CD4-positive, alpha-beta T cell (primary cell): ENCODE measurements at regions not wholly inside any gene's neighbourhood (a gene's known extent, or its start where the extent isn't known, plus 50 kb on each side); places are given as distances from the start of the nearest gene placed in this dataset.

Source experiments
- ATAC-seq: fragments of 200-7000 bp; cut with Tn5 transposase; one replicate; pipeline ENCODE4 v1.10.0; 2022; ENCODE audit warnings: mild to moderate bottlenecking; ENCODE audit not compliant: poor library complexity
- CTCF ChIA-PET: fragments of 350-600 bp; sonication (Branson Sonifier 250); formaldehyde crosslinking; loops from one replicate; lab custom pipeline; 2021; ENCODE audit warnings: antibody characterized with exemption, inconsistent platforms; lab: Charles Lee
- POLR2A ChIA-PET: fragments of 350-600 bp; sonication (Branson Sonifier 250); formaldehyde crosslinking; loops from one replicate; lab custom pipeline; 2021; ENCODE audit warnings: antibody characterized with exemption, inconsistent platforms; lab: Charles Lee
- DNase-seq, 14 experiments: peaks; one replicate each; pipeline ENCODE4 v3.0.0-alpha.2; 2013 to 2020; ENCODE audit warnings: mixed read lengths in 2 of 14
- H3K27ac ChIP-seq, 2 donors: one replicate each; pipeline versions ENCODE4 v1.5.1 to v1.7.0; 2013; ENCODE audit warnings: low read length in 2 of 2, low read depth in 1 of 2, mild to moderate bottlenecking in 1 of 2
- H3K27me3 ChIP-seq, 2 experiments: 1 replicate in 1 of 2; 2 replicates in 1 of 2; pipeline versions ENCODE4 v1.6.1 to v1.7.0; 2013; ENCODE audit warnings: low read length in 2 of 2, control low read depth in 1 of 2, mild to moderate bottlenecking in 1 of 2, moderate library complexity in 1 of 2; ENCODE audit not compliant: insufficient read depth in 2 of 2, control insufficient read depth in 1 of 2
- H3K36me3 ChIP-seq: one replicate; pipeline ENCODE4 v1.6.1; 2013; ENCODE audit warnings: low read length, control low read depth; ENCODE audit not compliant: insufficient read depth
- H3K4me1 ChIP-seq: one replicate; pipeline ENCODE4 v1.6.1; 2013; ENCODE audit warnings: low read length, control low read depth; ENCODE audit not compliant: insufficient read depth
- H3K4me3 ChIP-seq: one replicate; pipeline ENCODE4 v1.5.1; 2013; ENCODE audit warnings: mild to moderate bottlenecking, low read length, moderate library complexity
- H3K9me3 ChIP-seq, 2 experiments: 1 replicate in 1 of 2; 2 replicates in 1 of 2; pipeline versions ENCODE4 v1.6.1 to v1.7.0; 2013; ENCODE audit warnings: low read length in 2 of 2, mild to moderate bottlenecking in 2 of 2, control low read depth in 1 of 2, moderate library complexity in 1 of 2; ENCODE audit not compliant: control insufficient read depth in 1 of 2, insufficient read depth in 1 of 2
- H3K27ac Mint-ChIP-seq: one replicate; pipeline ENCODE4 v1.8.0; 2020; ENCODE audit warnings: mixed read lengths
- H3K27me3 Mint-ChIP-seq: one replicate; pipeline ENCODE4 v1.8.0; 2021; ENCODE audit warnings: mixed read lengths
- H3K36me3 Mint-ChIP-seq: one replicate; pipeline ENCODE4 v1.8.0; 2021; ENCODE audit warnings: low read depth, mixed read lengths
- H3K4me1 Mint-ChIP-seq: one replicate; pipeline ENCODE4 v1.8.0; 2021; ENCODE audit warnings: low read depth, mixed read lengths
- H3K4me3 Mint-ChIP-seq: one replicate; pipeline ENCODE4 v1.8.0; 2020; ENCODE audit warnings: mild to moderate bottlenecking, mixed read lengths
- H3K9me3 Mint-ChIP-seq: one replicate; pipeline ENCODE4 v1.8.0; 2020; ENCODE audit warnings: mixed read lengths
- intact Hi-C, 2 experiments: fragments of 100-400 bp; cut with DNase I in 1 of 2; cut with micrococcal nuclease in 1 of 2; formaldehyde crosslinking; loops; one replicate each; pipeline versions ENCODE4 v1.15.1 to v1.9.0; 2023 to 2025; cut with DNase I, micrococcal nuclease
- TF ChIP-seq, protein P1 (sequence below): fragments of 200-600 bp; IDR thresholded peaks from one replicate; pipeline ENCODE4 v1.8.0; 2022; ENCODE audit warnings: antibody characterized with exemption, mild to moderate bottlenecking

GRCh38 chr1:2921970-2922686 is 99.1 kb upstream of the ACTRT2 start:
- Histone ChIP-seq H3K4me1 (peaks cover 9% of the 10 kb centered on the region), H3K36me3 (no peaks in the 10 kb centered on the region), H3K27me3 (peaks cover 0 to 2% of the 10 kb centered on the region in 2 experiments), H3K27ac (no peak overlapping the region), H3K9me3 (peaks cover 0 to 3% of the 10 kb centered on the region in 2 experiments), H3K4me3 (no peak overlapping the region)
- ChIA-PET CTCF (interaction anchor here (1.1 kb wide), 1 partner anchor 100 kb away, joined by 5 read pairs; no protein-coding TSS in a partner anchor), POLR2A (no interaction called here)
- no peaks in the 10 kb centered on the region for H3K4me1 Mint-ChIP-seq
- intact Hi-C loops, result loop anchor here (1.0 to 5.0 kb wide), 2 partner anchors 100 kb away; no protein-coding TSS in a partner anchor
- no peak overlapping the region for H3K4me3 Mint-ChIP-seq
- no peaks in the 10 kb centered on the region for H3K36me3 Mint-ChIP-seq
- ATAC-seq (peak; percentile 54), DNase-seq (peak in 12 of 14 experiments; percentile 16 to 67 (median 36))
- H3K27me3 Mint-ChIP-seq, result no peaks in the 10 kb centered on the region
- H3K27ac Mint-ChIP-seq, result no peak overlapping the region
- TF ChIP-seq, protein P1, sequence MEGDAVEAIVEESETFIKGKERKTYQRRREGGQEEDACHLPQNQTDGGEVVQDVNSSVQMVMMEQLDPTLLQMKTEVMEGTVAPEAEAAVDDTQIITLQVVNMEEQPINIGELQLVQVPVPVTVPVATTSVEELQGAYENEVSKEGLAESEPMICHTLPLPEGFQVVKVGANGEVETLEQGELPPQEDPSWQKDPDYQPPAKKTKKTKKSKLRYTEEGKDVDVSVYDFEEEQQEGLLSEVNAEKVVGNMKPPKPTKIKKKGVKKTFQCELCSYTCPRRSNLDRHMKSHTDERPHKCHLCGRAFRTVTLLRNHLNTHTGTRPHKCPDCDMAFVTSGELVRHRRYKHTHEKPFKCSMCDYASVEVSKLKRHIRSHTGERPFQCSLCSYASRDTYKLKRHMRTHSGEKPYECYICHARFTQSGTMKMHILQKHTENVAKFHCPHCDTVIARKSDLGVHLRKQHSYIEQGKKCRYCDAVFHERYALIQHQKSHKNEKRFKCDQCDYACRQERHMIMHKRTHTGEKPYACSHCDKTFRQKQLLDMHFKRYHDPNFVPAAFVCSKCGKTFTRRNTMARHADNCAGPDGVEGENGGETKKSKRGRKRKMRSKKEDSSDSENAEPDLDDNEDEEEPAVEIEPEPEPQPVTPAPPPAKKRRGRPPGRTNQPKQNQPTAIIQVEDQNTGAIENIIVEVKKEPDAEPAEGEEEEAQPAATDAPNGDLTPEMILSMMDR, result peak; percentile 69
- no peaks in the 10 kb centered on the region for H3K9me3 Mint-ChIP-seq

- Histone ChIP-seq H3K36me3 (no peaks in the 10 kb centered on the region), H3K9me3 (peaks cover 0 to 7% of the 10 kb centered on the region in 2 experiments), H3K4me1 (peaks cover 9% of the 10 kb centered on the region), H3K4me3 (no peak overlapping the region), H3K27me3 (peaks cover 0 to 2% of the 10 kb centered on the region in 2 experiments), H3K27ac (no peak overlapping the region)
- DNase-seq (no peak), ATAC-seq (no peak)
- intact Hi-C loops, result loop anchor here in 1 of 2 experiments (5.0 kb wide), 1 partner anchor 101 kb away; no protein-coding TSS in a partner anchor
- ChIA-PET POLR2A (no interaction called here), CTCF (no interaction called here)
- Mint-ChIP-seq H3K27me3 (no peaks in the 10 kb centered on the region), H3K4me1 (no peaks in the 10 kb centered on the region), H3K4me3 (no peak overlapping the region), H3K9me3 (no peaks in the 10 kb centered on the region), H3K36me3 (no peaks in the 10 kb centered on the region), H3K27ac (no peak overlapping the region)
- TF ChIP-seq, protein P1, result no peak
Observed at GRCh38 chr1:2923351-2923750, 97.9 kb upstream of the ACTRT2 start.

GRCh38 chr1:2925291-2925690 is 96.0 kb upstream of the ACTRT2 start:
- intact Hi-C loops, result no loop called here
- H3K4me3 ChIP-seq, result no peak overlapping the region
- no peak for ATAC-seq
- Mint-ChIP-seq H3K9me3 (no peaks in the 10 kb centered on the region), H3K4me3 (no peak overlapping the region), H3K36me3 (no peaks in the 10 kb centered on the region), H3K4me1 (no peaks in the 10 kb centered on the region), H3K27me3 (no peaks in the 10 kb centered on the region), H3K27ac (no peak overlapping the region)
- no peaks in the 10 kb centered on the region for H3K36me3 ChIP-seq
- no peak overlapping the region for H3K27ac ChIP-seq
- TF ChIP-seq, protein P1, result no peak
- H3K4me1 ChIP-seq, result peaks cover 9% of the 10 kb centered on the region
- ChIA-PET CTCF (no interaction called here), POLR2A (no interaction called here)
- DNase-seq, result no peak
- peaks cover 0 to 4% of the 10 kb centered on the region in 2 experiments for H3K9me3 ChIP-seq
- peaks cover 0 to 2% of the 10 kb centered on the region in 2 experiments for H3K27me3 ChIP-seq
